WTC11 (cell line): ENCODE measurements at regions not wholly inside any gene's neighbourhood (a gene's known extent, or its start where the extent isn't known, plus 50 kb on each side); places are given as distances from the start of the nearest gene placed in this dataset.

ENCODE experiments used
- ATAC-seq: fragments of 200-7000 bp; cut with Tn5 transposase; 2 replicates; pipeline ENCODE4 v1.10.0; 2021; ENCODE audit warnings: mild to moderate bottlenecking, moderate library complexity
- CTCF ChIA-PET: fragments of 300-600 bp; sonication (Branson Sonifier 250); formaldehyde crosslinking; loops from one replicate; lab custom pipeline; 2021; ENCODE audit warnings: antibody characterized with exemption; lab: Charles Lee
- POLR2A ChIA-PET: fragments of 350-600 bp; sonication (Branson Sonifier 250); formaldehyde crosslinking; loops from one replicate; lab custom pipeline; 2021; ENCODE audit warnings: antibody characterized with exemption; lab: Charles Lee
- DNase-seq: peaks from one replicate; pipeline ENCODE4 v3.0.0; 2021; ENCODE audit warnings: low spot score
- H3K27ac Mint-ChIP-seq: 2 replicates; pipeline ENCODE4 v1.8.0; 2021; ENCODE audit warnings: mixed read lengths
- H3K27me3 Mint-ChIP-seq: 2 replicates; pipeline ENCODE4 v1.8.0; 2021; ENCODE audit warnings: low read depth, mild to moderate bottlenecking, moderate library complexity, mixed read lengths
- H3K36me3 Mint-ChIP-seq: 2 replicates; pipeline ENCODE4 v1.8.0; 2021; ENCODE audit warnings: mixed read lengths
- H3K4me1 Mint-ChIP-seq: 2 replicates; pipeline ENCODE4 v1.8.0; 2022; ENCODE audit warnings: mixed read lengths
- H3K4me3 Mint-ChIP-seq: 2 replicates; pipeline ENCODE4 v1.8.0; 2021; ENCODE audit warnings: mild to moderate bottlenecking, moderate library complexity, mixed read lengths
- H3K9me3 Mint-ChIP-seq: 2 replicates; pipeline ENCODE4 v1.8.0; 2021; ENCODE audit warnings: mixed read lengths
- ATF3 ChIP-seq: sonication (generic); formaldehyde crosslinking; conservative IDR thresholded peaks from 2 replicates; pipeline ENCODE4 v1.8.1; 2022; ENCODE audit warnings: mild to moderate bottlenecking, missing genetic modification reagents
- CREM ChIP-seq: sonication (generic); formaldehyde crosslinking; IDR thresholded peaks from 2 replicates; pipeline ENCODE4 v1.8.1; 2022; ENCODE audit warnings: mild to moderate bottlenecking, missing genetic modification reagents, moderate library complexity
- E2F5 ChIP-seq: sonication (generic); formaldehyde crosslinking; IDR thresholded peaks from 2 replicates; pipeline ENCODE4 v1.8.1; 2022; ENCODE audit warnings: mild to moderate bottlenecking, moderate library complexity, missing genetic modification reagents
- FOXJ3 ChIP-seq: sonication (generic); formaldehyde crosslinking; IDR thresholded peaks from 2 replicates; pipeline ENCODE4 v1.9.0; 2021; ENCODE audit warnings: missing genetic modification reagents, mild to moderate bottlenecking, borderline replicate concordance
- FOXK1 ChIP-seq: sonication (generic); formaldehyde crosslinking; IDR thresholded peaks from 2 replicates; pipeline ENCODE4 v1.8.0; 2022; ENCODE audit warnings: mild to moderate bottlenecking, moderate library complexity, missing genetic modification reagents
- IRF2 ChIP-seq: sonication (generic); formaldehyde crosslinking; IDR thresholded peaks from 2 replicates; pipeline ENCODE4 v1.8.0; 2022; ENCODE audit warnings: low read depth, missing genetic modification reagents, borderline replicate concordance
- JUN ChIP-seq: sonication (generic); formaldehyde crosslinking; IDR thresholded peaks from 2 replicates; pipeline ENCODE4 v1.8.0; 2023; ENCODE audit warnings: mild to moderate bottlenecking, missing genetic modification reagents
- PREB ChIP-seq: sonication (generic); formaldehyde crosslinking; IDR thresholded peaks from 2 replicates; pipeline ENCODE4 v1.8.1; 2022; ENCODE audit warnings: mild to moderate bottlenecking, missing genetic modification reagents, moderate library complexity, borderline replicate concordance
- RELA ChIP-seq: sonication (generic); formaldehyde crosslinking; IDR thresholded peaks from 2 replicates; pipeline ENCODE4 v1.8.1; 2022; ENCODE audit warnings: missing genetic modification reagents, mild to moderate bottlenecking, borderline replicate concordance
- SOX15 ChIP-seq: fragments of 250-450 bp; sonication (Bioruptor Pico); IDR thresholded peaks from 2 replicates; pipeline ENCODE4 v1.9.0; 2021; ENCODE audit warnings: mild to moderate bottlenecking
- TCF7 ChIP-seq: sonication (generic); formaldehyde crosslinking; IDR thresholded peaks from 2 replicates; pipeline ENCODE4 v1.8.0; 2022; ENCODE audit warnings: mild to moderate bottlenecking, low read depth, missing genetic modification reagents, moderate library complexity
- TP53 ChIP-seq: sonication (generic); formaldehyde crosslinking; IDR thresholded peaks from 2 replicates; pipeline ENCODE4 v1.8.1; 2023; ENCODE audit warnings: mild to moderate bottlenecking, missing genetic modification reagents
- ZBTB21 ChIP-seq: sonication (generic); formaldehyde crosslinking; IDR thresholded peaks from 2 replicates; pipeline ENCODE4 v1.8.1; 2023; ENCODE audit warnings: mild to moderate bottlenecking, missing genetic modification reagents, borderline replicate concordance
- ZNF219 ChIP-seq: sonication (generic); formaldehyde crosslinking; IDR thresholded peaks from 2 replicates; pipeline ENCODE4 v1.8.0; 2023; ENCODE audit warnings: missing genetic modification reagents, mild to moderate bottlenecking, borderline replicate concordance
- ZNF232 ChIP-seq: sonication (generic); formaldehyde crosslinking; IDR thresholded peaks from 2 replicates; pipeline ENCODE4 v1.8.0; 2022; ENCODE audit warnings: mild to moderate bottlenecking, missing genetic modification reagents
- ZNF423 ChIP-seq: fragments of 250-450 bp; sonication (Bioruptor Pico); IDR thresholded peaks from 2 replicates; pipeline ENCODE4 v2.1.2; 2022; ENCODE audit warnings: mild to moderate bottlenecking, moderate library complexity
- ZNF671 ChIP-seq: fragments of 250-450 bp; sonication (Bioruptor Pico); IDR thresholded peaks from 2 replicates; pipeline ENCODE4 v1.8.0; 2021; ENCODE audit warnings: mild to moderate bottlenecking
- TF ChIP-seq, protein P1 (sequence below): sonication (generic); formaldehyde crosslinking; IDR thresholded peaks from 2 replicates; pipeline ENCODE4 v1.8.1; 2023; ENCODE audit warnings: mild to moderate bottlenecking, missing genetic modification reagents
- TF ChIP-seq, protein P2 (sequence below): sonication (generic); formaldehyde crosslinking; IDR thresholded peaks from 2 replicates; pipeline ENCODE4 v1.8.1; 2023; ENCODE audit warnings: mild to moderate bottlenecking, missing genetic modification reagents, moderate library complexity
- TF ChIP-seq, protein P3 (sequence below): sonication (generic); formaldehyde crosslinking; conservative IDR thresholded peaks from 2 replicates; pipeline ENCODE4 v1.8.1; 2023; ENCODE audit warnings: mild to moderate bottlenecking, low read depth, missing genetic modification reagents, moderate library complexity

DNA sequence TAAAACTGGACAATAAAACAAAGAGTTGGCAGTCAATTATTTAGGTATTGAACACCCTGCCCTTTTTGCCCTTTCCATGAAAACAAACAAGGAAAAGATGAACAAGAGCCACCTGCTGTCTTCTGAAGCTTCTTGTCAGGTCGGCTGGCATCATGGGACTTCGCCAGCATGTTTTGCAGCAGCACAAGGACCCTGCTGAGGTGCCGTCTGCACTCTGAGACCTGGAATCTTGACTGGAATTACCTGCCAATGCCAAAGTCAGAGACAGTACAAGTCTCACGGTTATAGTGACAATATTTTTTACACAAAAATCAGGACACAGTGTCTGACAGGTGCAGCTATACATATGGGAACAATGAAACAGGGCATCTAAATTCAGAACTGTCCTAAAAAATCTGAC lies 284.5 kb downstream of the GASK1B start:
- no peaks in the 10 kb centered on the region for H3K4me1 Mint-ChIP-seq
- no peak overlapping the region for H3K27ac Mint-ChIP-seq
- no peaks in the 10 kb centered on the region for H3K27me3 Mint-ChIP-seq
- no peaks in the 10 kb centered on the region for H3K36me3 Mint-ChIP-seq
- H3K4me3 Mint-ChIP-seq: no peak overlapping the region
- ATAC-seq (no peak), DNase-seq (no peak)
- TF ChIP-seq ZNF219 (CRISPR knock-in tag) (no peak), ATF3 (no peak)
- TF ChIP-seq, protein P1, sequence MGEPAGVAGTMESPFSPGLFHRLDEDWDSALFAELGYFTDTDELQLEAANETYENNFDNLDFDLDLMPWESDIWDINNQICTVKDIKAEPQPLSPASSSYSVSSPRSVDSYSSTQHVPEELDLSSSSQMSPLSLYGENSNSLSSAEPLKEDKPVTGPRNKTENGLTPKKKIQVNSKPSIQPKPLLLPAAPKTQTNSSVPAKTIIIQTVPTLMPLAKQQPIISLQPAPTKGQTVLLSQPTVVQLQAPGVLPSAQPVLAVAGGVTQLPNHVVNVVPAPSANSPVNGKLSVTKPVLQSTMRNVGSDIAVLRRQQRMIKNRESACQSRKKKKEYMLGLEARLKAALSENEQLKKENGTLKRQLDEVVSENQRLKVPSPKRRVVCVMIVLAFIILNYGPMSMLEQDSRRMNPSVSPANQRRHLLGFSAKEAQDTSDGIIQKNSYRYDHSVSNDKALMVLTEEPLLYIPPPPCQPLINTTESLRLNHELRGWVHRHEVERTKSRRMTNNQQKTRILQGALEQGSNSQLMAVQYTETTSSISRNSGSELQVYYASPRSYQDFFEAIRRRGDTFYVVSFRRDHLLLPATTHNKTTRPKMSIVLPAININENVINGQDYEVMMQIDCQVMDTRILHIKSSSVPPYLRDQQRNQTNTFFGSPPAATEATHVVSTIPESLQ: no peak
- no peaks in the 10 kb centered on the region for H3K9me3 Mint-ChIP-seq
- POLR2A ChIA-PET: no interaction called here
- CTCF ChIA-PET: no interaction called here

DNA sequence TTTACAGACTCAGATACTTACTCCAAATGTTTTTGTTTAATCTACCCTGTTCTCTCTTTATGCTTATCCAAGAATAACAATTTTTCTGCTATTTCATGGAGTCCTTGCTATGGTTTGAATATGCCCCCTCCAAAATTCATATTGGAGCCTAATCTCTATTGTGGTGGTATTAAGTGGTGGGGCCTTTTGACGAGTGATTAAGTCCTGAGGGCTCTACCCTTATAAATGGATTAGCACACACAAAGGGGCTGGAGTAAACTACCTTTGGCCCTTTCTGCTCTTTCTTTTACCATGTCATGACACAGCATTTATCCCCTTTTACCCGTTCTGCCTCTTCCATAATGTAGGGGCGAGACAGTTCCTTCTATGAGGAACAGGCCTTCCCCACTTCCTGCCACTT lies 285.5 kb downstream of the GASK1B start:
- CTCF ChIA-PET: no interaction called here
- ATAC-seq: no peak

GRCh38 chr4:157886645-157887044 lies 286.2 kb downstream of the GASK1B start:
- ATAC-seq (no peak), DNase-seq (no peak)
- Mint-ChIP-seq H3K27ac (no peak overlapping the region), H3K36me3 (no peaks in the 10 kb centered on the region), H3K9me3 (no peaks in the 10 kb centered on the region), H3K4me3 (no peak overlapping the region), H3K27me3 (no peaks in the 10 kb centered on the region), H3K4me1 (no peaks in the 10 kb centered on the region)
- POLR2A ChIA-PET: no interaction called here
- CTCF ChIA-PET: no interaction called here
- TF ChIP-seq CREM (CRISPR knock-in tag): no peak
- TF ChIP-seq FOXJ3 (CRISPR knock-in tag): no peak
- TF ChIP-seq TCF7: no peak
- TF ChIP-seq IRF2 (CRISPR knock-in tag): no peak
- TF ChIP-seq PREB: no peak
- no peak for TF ChIP-seq ZNF671 (CRISPR knock-in tag)
- TF ChIP-seq ZNF232 (CRISPR knock-in tag): no peak
- no peak for TF ChIP-seq SOX15 (CRISPR knock-in tag)

More for the DNA sequence above, 285.5 kb downstream of the GASK1B start:
- Mint-ChIP-seq H3K27ac (no peak overlapping the region), H3K36me3 (no peaks in the 10 kb centered on the region), H3K4me1 (no peaks in the 10 kb centered on the region), H3K4me3 (no peak overlapping the region), H3K27me3 (no peaks in the 10 kb centered on the region), H3K9me3 (no peaks in the 10 kb centered on the region)
- POLR2A ChIA-PET: no interaction called here
- TF ChIP-seq ZNF423 (CRISPR knock-in tag) (no peak), RELA (CRISPR knock-in tag) (no peak)
- TF ChIP-seq, protein P2, sequence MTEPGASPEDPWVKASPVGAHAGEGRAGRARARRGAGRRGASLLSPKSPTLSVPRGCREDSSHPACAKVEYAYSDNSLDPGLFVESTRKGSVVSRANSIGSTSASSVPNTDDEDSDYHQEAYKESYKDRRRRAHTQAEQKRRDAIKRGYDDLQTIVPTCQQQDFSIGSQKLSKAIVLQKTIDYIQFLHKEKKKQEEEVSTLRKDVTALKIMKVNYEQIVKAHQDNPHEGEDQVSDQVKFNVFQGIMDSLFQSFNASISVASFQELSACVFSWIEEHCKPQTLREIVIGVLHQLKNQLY (CRISPR knock-in tag): no peak
- DNase-seq: no peak

GRCh38 chr4:157885811-157886210 lies 287.0 kb downstream of the GASK1B start:
- no peaks in the 10 kb centered on the region for H3K27me3 Mint-ChIP-seq
- no peaks in the 10 kb centered on the region for H3K4me1 Mint-ChIP-seq
- no peak for DNase-seq
- H3K9me3 Mint-ChIP-seq: no peaks in the 10 kb centered on the region
- no peak overlapping the region for H3K27ac Mint-ChIP-seq
- H3K36me3 Mint-ChIP-seq: no peaks in the 10 kb centered on the region
- ChIA-PET CTCF (no interaction called here), POLR2A (no interaction called here)
- H3K4me3 Mint-ChIP-seq: no peak overlapping the region
- no peak for ATAC-seq
- TF ChIP-seq JUN (no peak), E2F5 (CRISPR knock-in tag) (no peak), FOXK1 (no peak), RELA (CRISPR knock-in tag) (no peak), TP53 (CRISPR knock-in tag) (no peak), ZBTB21 (CRISPR knock-in tag) (no peak), TCF7 (no peak), ATF3 (no peak)
- TF ChIP-seq, protein P1: no peak
- TF ChIP-seq, protein P3, sequence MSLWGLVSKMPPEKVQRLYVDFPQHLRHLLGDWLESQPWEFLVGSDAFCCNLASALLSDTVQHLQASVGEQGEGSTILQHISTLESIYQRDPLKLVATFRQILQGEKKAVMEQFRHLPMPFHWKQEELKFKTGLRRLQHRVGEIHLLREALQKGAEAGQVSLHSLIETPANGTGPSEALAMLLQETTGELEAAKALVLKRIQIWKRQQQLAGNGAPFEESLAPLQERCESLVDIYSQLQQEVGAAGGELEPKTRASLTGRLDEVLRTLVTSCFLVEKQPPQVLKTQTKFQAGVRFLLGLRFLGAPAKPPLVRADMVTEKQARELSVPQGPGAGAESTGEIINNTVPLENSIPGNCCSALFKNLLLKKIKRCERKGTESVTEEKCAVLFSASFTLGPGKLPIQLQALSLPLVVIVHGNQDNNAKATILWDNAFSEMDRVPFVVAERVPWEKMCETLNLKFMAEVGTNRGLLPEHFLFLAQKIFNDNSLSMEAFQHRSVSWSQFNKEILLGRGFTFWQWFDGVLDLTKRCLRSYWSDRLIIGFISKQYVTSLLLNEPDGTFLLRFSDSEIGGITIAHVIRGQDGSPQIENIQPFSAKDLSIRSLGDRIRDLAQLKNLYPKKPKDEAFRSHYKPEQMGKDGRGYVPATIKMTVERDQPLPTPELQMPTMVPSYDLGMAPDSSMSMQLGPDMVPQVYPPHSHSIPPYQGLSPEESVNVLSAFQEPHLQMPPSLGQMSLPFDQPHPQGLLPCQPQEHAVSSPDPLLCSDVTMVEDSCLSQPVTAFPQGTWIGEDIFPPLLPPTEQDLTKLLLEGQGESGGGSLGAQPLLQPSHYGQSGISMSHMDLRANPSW (CRISPR knock-in tag): no peak
